B cell (primary cell): ENCODE measurements at regions not wholly inside any gene's neighbourhood (a gene's known extent, or its start where the extent isn't known, plus 50 kb on each side); places are given as distances from the start of the nearest gene placed in this dataset.

Experiments
- ATAC-seq: fragments of 200-7000 bp; cut with Tn5 transposase; one replicate; pipeline ENCODE4 v1.10.0; 2021; ENCODE audit warnings: low read depth, mild to moderate bottlenecking, moderate number of reproducible peaks, moderate library complexity
- CTCF ChIA-PET: fragments of 350-600 bp; sonication (Branson Sonifier 250); formaldehyde crosslinking; loops from one replicate; lab custom pipeline; 2021; ENCODE audit warnings: antibody characterized with exemption, inconsistent platforms; lab: Charles Lee
- POLR2A ChIA-PET: fragments of 350-600 bp; sonication (Branson Sonifier 250); formaldehyde crosslinking; loops from one replicate; lab custom pipeline; 2021; ENCODE audit warnings: antibody characterized with exemption; lab: Charles Lee
- DNase-seq: peaks from one replicate; pipeline ENCODE4 v3.0.0; 2013
- H2AFZ ChIP-seq: 2 replicates; pipeline ENCODE4 v1.6.1; 2012; ENCODE audit warnings: mild to moderate bottlenecking, low read depth, low read length; ENCODE audit not compliant: insufficient read depth, poor library complexity, severe bottlenecking
- H3K27ac ChIP-seq, 2 donors: 1 replicate in 1 of 2; 2 replicates in 1 of 2; pipeline ENCODE4 v1.5.1; 2012 to 2013; ENCODE audit warnings: low read length in 2 of 2, mild to moderate bottlenecking in 2 of 2, moderate library complexity in 1 of 2
- H3K27me3 ChIP-seq, 4 experiments: fragments of 200-600 bp in 1 of 4; sonication (generic) in 1 of 4; replicated peaks in 1 of 4; 1 replicate in 2 of 4; 2 replicates in 2 of 4; pipeline versions ENCODE4 v1.6.1 to v1.7.0; 2013 to 2016; ENCODE audit warnings: low read length in 3 of 4, mild to moderate bottlenecking in 2 of 4, mixed read lengths in 1 of 4, moderate library complexity in 1 of 4; ENCODE audit not compliant: insufficient read depth in 4 of 4, control insufficient read depth in 3 of 4; ENCODE audit errors: control extremely low read depth in 1 of 4
- H3K36me3 ChIP-seq, 2 experiments: replicated peaks in 1 of 2; 1 replicate in 1 of 2; 2 replicates in 1 of 2; pipeline versions ENCODE4 v1.6.1 to v1.7.1; 2013; ENCODE audit warnings: low read length in 1 of 2; ENCODE audit not compliant: insufficient read depth in 2 of 2, control insufficient read depth in 1 of 2; ENCODE audit errors: control extremely low read depth in 1 of 2, extremely low read depth in 1 of 2
- H3K4me1 ChIP-seq, 2 donors: fragments of 200-600 bp in 1 of 2; sonication (generic) in 1 of 2; 1 replicate in 1 of 2; 2 replicates in 1 of 2; pipeline versions ENCODE4 v1.5.1 to v1.6.1; 2013 to 2017; ENCODE audit warnings: low read length in 2 of 2; ENCODE audit not compliant: control insufficient read depth in 2 of 2, insufficient read depth in 2 of 2
- H3K4me2 ChIP-seq: replicated peaks from 2 replicates; pipeline ENCODE3; 2012; ENCODE audit warnings: mild to moderate bottlenecking, low read depth, low read length; ENCODE audit not compliant: poor library complexity, severe bottlenecking
- H3K4me3 ChIP-seq, 5 experiments: fragments of 200-600 bp in 1 of 5; sonication (generic) in 1 of 5; 1 replicate in 3 of 5; 2 replicates in 2 of 5; pipeline versions ENCODE4 v1.5.1 to v1.7.0; 2011 to 2016; ENCODE audit warnings: low read length in 4 of 5, mild to moderate bottlenecking in 4 of 5, low read depth in 2 of 5, control low read depth in 1 of 5, moderate library complexity in 1 of 5; ENCODE audit not compliant: insufficient read depth in 1 of 5; ENCODE audit errors: control extremely low read depth in 1 of 5, extremely low read depth in 1 of 5
- H3K79me2 ChIP-seq: fragments of 200-600 bp; sonication (generic); one replicate; pipeline ENCODE4 v1.6.0; 2016; ENCODE audit warnings: low read length; ENCODE audit not compliant: control insufficient read depth, insufficient read depth
- H3K9ac ChIP-seq: fragments of 200-600 bp; sonication (generic); 2 replicates; pipeline ENCODE4 v1.6.1; 2017; ENCODE audit warnings: mild to moderate bottlenecking, low read length, moderate library complexity
- H3K9me3 ChIP-seq, 3 donors: one replicate each; pipeline versions ENCODE4 v1.6.1 to v1.7.1; 2013; ENCODE audit warnings: low read length in 2 of 3; ENCODE audit not compliant: control insufficient read depth in 2 of 3, insufficient read depth in 1 of 3; ENCODE audit errors: control extremely low read depth in 1 of 3
- H4K20me1 ChIP-seq: 2 replicates; pipeline ENCODE4 v1.6.0; 2012; ENCODE audit warnings: mild to moderate bottlenecking, low read length; ENCODE audit not compliant: insufficient read depth, control insufficient read depth, poor library complexity, severe bottlenecking
- H3K27ac Mint-ChIP-seq: one replicate; pipeline ENCODE4 v1.8.0; 2021; ENCODE audit warnings: mixed read lengths
- H3K27me3 Mint-ChIP-seq: one replicate; pipeline ENCODE4 v1.8.0; 2021; ENCODE audit warnings: mixed read lengths
- H3K4me1 Mint-ChIP-seq: one replicate; pipeline ENCODE4 v1.8.0; 2021; ENCODE audit warnings: mixed read lengths
- H3K4me3 Mint-ChIP-seq: one replicate; pipeline ENCODE4 v1.8.0; 2021; ENCODE audit warnings: mixed read lengths
- H3K9me3 Mint-ChIP-seq: one replicate; pipeline ENCODE4 v1.8.0; 2022; ENCODE audit warnings: mixed read lengths; ENCODE audit not compliant: insufficient read depth
- CTCF ChIP-seq: fragments of 200-600 bp; IDR thresholded peaks from one replicate; pipeline ENCODE4 v1.8.0; 2022; ENCODE audit warnings: antibody characterized with exemption, mild to moderate bottlenecking
- EZH2 ChIP-seq: IDR thresholded peaks from 2 replicates; pipeline ENCODE4 v1.6.1; 2012; ENCODE audit warnings: borderline replicate concordance, low read depth, mild to moderate bottlenecking, moderate library complexity, low read length; ENCODE audit not compliant: insufficient read depth, poor library complexity, severe bottlenecking
- WGBS: methylation state at CpG from one replicate; pipeline ENCODE4 v1.1.5; 2013; ENCODE audit warnings: missing lambda C conversion rate; ENCODE audit not compliant: insufficient coverage; 5-methylcytosine and 5-hydroxymethylcytosine counted together
- intact Hi-C: fragments of 100-400 bp; cut with micrococcal nuclease; formaldehyde crosslinking; loops from one replicate; pipeline ENCODE4 v1.10.0; 2022

GRCh38 chr1:114259511-114260160, 106.0 kb upstream of the SYT6 start:
- Mint-ChIP-seq H3K4me1 (no peaks in the 10 kb centered on the region), H3K27ac (no peak overlapping the region), H3K4me3 (no peak overlapping the region), H3K9me3 (no peaks in the 10 kb centered on the region), H3K27me3 (peaks cover 15% of the 10 kb centered on the region)
- Histone ChIP-seq H2AFZ (no peak overlapping the region), H3K4me2 (no peak overlapping the region), H3K36me3 (no peaks in the 10 kb centered on the region), H3K9ac (no peak overlapping the region), H3K4me3 (no peak overlapping the region), H3K9me3 (peaks cover 0 to 2% (median 0%) of the 10 kb centered on the region in 3 donors), H3K27ac (no peak overlapping the region), H4K20me1 (no peaks in the 10 kb centered on the region), H3K4me1 (no peaks in the 10 kb centered on the region), H3K79me2 (no peaks in the 10 kb centered on the region), H3K27me3 (peaks cover 0 to 9% (median 2%) of the 10 kb centered on the region in 4 experiments)
- TF ChIP-seq CTCF (no peak), EZH2 (no peak)
- ChIA-PET CTCF (interaction anchor here (1.3 kb wide), 1 partner anchor 23 kb away, joined by 3 read pairs; no protein-coding TSS in a partner anchor), POLR2A (no interaction called here)
- intact Hi-C loops = no loop called here
- WGBS = 100% methylated on average over 1 of the region's 2 CpGs
- DNase-seq (no peak), ATAC-seq (no peak)

GRCh38 chr1:114258633-114259032, 105.0 kb upstream of the SYT6 start:
- CTCF ChIA-PET = no interaction called here
- Histone ChIP-seq H3K4me3 (no peak overlapping the region), H3K9me3 (peaks cover 2% of the 10 kb centered on the region in 3 donors), H3K79me2 (no peaks in the 10 kb centered on the region), H2AFZ (no peak overlapping the region), H3K27me3 (peaks cover 0 to 9% (median 2%) of the 10 kb centered on the region in 4 experiments), H3K4me1 (no peaks in the 10 kb centered on the region), H3K27ac (no peak overlapping the region), H3K9ac (no peak overlapping the region), H4K20me1 (no peaks in the 10 kb centered on the region), H3K36me3 (no peaks in the 10 kb centered on the region), H3K4me2 (no peak overlapping the region)
- H3K4me1 Mint-ChIP-seq = no peaks in the 10 kb centered on the region
- 100% methylated on average over 4 of the region's 4 CpGs for WGBS
- no peak overlapping the region for H3K4me3 Mint-ChIP-seq
- TF ChIP-seq EZH2 (no peak), CTCF (no peak)
- ATAC-seq (no peak), DNase-seq (no peak)
- POLR2A ChIA-PET = no interaction called here
- H3K9me3 Mint-ChIP-seq = no peaks in the 10 kb centered on the region
- intact Hi-C loops = no loop called here
- no peak overlapping the region for H3K27ac Mint-ChIP-seq
- H3K27me3 Mint-ChIP-seq = peaks cover 18% of the 10 kb centered on the region
